Smooth muscle cell (in vitro differentiated cells): ENCODE measurements at regions not wholly inside any gene's neighbourhood (a gene's known extent, or its start where the extent isn't known, plus 50 kb on each side); places are given as distances from the start of the nearest gene placed in this dataset.

Source experiments
- DNase-seq: peaks from one replicate; lab custom pipeline; 2025; ENCODE audit not compliant: unreplicated experiment; lab: John Stamatoyannopoulos, UW
- H2AFZ ChIP-seq: fragments of 200-600 bp; sonication (generic); 2 replicates; pipeline ENCODE4 v1.6.0; 2016; ENCODE audit warnings: antibody characterized with exemption, low read depth, mild to moderate bottlenecking
- H3F3A ChIP-seq: fragments of 200-600 bp; sonication (generic); 2 replicates; pipeline ENCODE4 v1.6.0; 2017; ENCODE audit warnings: antibody characterized with exemption, low read depth
- H3K27ac ChIP-seq: fragments of 200-600 bp; sonication (generic); 2 replicates; pipeline ENCODE4 v1.5.1; 2016; ENCODE audit warnings: low read depth, mild to moderate bottlenecking
- H3K27me3 ChIP-seq: fragments of 200-600 bp; sonication (generic); 2 replicates; pipeline ENCODE4 v1.6.1; 2016; ENCODE audit warnings: low read depth, mild to moderate bottlenecking
- H3K36me3 ChIP-seq: fragments of 200-600 bp; sonication (generic); 2 replicates; pipeline ENCODE4 v1.5.1; 2016; ENCODE audit warnings: low read depth
- H3K4me1 ChIP-seq: fragments of 200-600 bp; sonication (generic); 2 replicates; pipeline ENCODE4 v1.5.1; 2016; ENCODE audit warnings: low read depth
- H3K4me2 ChIP-seq: fragments of 200-600 bp; sonication (generic); 2 replicates; pipeline ENCODE4 v1.6.0; 2016; ENCODE audit warnings: mild to moderate bottlenecking
- H3K4me3 ChIP-seq: fragments of 200-600 bp; sonication (generic); 2 replicates; pipeline ENCODE4 v1.5.1; 2016; ENCODE audit warnings: mild to moderate bottlenecking
- H3K79me2 ChIP-seq: fragments of 200-600 bp; sonication (generic); 2 replicates; pipeline ENCODE4 v1.6.0; 2016; ENCODE audit warnings: low read depth, mild to moderate bottlenecking
- H3K9ac ChIP-seq: fragments of 200-600 bp; sonication (generic); 2 replicates; pipeline ENCODE4 v1.6.0; 2016; ENCODE audit warnings: low read depth
- H3K9me3 ChIP-seq: fragments of 200-600 bp; sonication (generic); replicated peaks from 2 replicates; pipeline ENCODE4 v1.5.1; 2016; ENCODE audit warnings: low read depth
- H4K20me1 ChIP-seq: fragments of 200-600 bp; sonication (generic); 2 replicates; pipeline ENCODE4 v1.6.0; 2016; ENCODE audit warnings: low read depth
- WGBS: methylation state at CpG from one replicate; pipeline ENCODE4 v1.1.7; 2016; ENCODE audit warnings: low lambda C conversion rate; 5-methylcytosine and 5-hydroxymethylcytosine counted together
- TF ChIP-seq, protein P1 (sequence below): fragments of 200-600 bp; sonication (generic); IDR thresholded peaks from 2 replicates; pipeline ENCODE4 v1.5.1; 2017; ENCODE audit warnings: borderline replicate concordance, mild to moderate bottlenecking, antibody characterized with exemption; ENCODE audit not compliant: insufficient read depth, poor library complexity, severe bottlenecking

DNA sequence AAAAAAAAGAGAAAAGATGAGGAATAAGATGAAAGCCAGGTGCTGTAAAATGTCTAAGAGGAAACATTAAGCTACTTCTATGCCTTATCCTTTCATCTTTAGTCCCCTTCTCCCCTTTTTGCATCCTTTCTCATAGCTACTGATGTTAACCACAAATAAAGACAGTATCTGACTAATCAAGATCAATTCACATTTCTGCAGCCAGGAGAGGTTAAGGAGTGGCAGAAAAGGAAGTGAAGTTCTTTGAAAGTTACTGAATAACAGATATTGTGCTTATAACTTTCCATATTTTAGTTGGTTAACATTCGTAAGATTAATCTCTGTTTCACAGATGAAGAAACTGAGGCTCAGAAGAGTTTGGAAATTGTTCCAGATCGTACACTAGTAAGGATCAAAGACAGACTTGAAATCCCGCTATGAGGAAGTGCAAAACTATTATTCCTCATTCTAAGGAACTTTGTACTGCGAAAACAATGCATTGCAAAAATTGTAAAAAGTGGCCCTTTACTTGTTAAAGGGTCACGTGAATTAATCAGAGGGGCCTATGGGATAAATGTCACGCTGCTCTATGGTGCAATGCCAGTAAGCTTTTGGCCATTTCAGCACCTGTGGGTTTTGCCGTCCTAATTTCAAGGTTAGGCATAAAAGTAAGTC, 117.7 kb upstream of the GRM7 start:
- no peak overlapping the region for H2AFZ ChIP-seq
- peaks cover 12% of the 10 kb centered on the region for H3K27me3 ChIP-seq
- no peak overlapping the region for H3K4me3 ChIP-seq
- no peak for DNase-seq
- H3K4me2 ChIP-seq: no peak overlapping the region
- no peak overlapping the region for H3K27ac ChIP-seq
- peaks cover 12% of the 10 kb centered on the region for H3K4me1 ChIP-seq
- no peaks in the 10 kb centered on the region for H3K36me3 ChIP-seq
- H4K20me1 ChIP-seq: no peaks in the 10 kb centered on the region
- TF ChIP-seq, protein P1, sequence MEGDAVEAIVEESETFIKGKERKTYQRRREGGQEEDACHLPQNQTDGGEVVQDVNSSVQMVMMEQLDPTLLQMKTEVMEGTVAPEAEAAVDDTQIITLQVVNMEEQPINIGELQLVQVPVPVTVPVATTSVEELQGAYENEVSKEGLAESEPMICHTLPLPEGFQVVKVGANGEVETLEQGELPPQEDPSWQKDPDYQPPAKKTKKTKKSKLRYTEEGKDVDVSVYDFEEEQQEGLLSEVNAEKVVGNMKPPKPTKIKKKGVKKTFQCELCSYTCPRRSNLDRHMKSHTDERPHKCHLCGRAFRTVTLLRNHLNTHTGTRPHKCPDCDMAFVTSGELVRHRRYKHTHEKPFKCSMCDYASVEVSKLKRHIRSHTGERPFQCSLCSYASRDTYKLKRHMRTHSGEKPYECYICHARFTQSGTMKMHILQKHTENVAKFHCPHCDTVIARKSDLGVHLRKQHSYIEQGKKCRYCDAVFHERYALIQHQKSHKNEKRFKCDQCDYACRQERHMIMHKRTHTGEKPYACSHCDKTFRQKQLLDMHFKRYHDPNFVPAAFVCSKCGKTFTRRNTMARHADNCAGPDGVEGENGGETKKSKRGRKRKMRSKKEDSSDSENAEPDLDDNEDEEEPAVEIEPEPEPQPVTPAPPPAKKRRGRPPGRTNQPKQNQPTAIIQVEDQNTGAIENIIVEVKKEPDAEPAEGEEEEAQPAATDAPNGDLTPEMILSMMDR: no peak
- no peaks in the 10 kb centered on the region for H3K79me2 ChIP-seq
- WGBS: 93% methylated on average over 7 of the region's 7 CpGs
- no peaks in the 10 kb centered on the region for H3F3A ChIP-seq
- H3K9me3 ChIP-seq: no peaks in the 10 kb centered on the region
- no peak overlapping the region for H3K9ac ChIP-seq

DNA sequence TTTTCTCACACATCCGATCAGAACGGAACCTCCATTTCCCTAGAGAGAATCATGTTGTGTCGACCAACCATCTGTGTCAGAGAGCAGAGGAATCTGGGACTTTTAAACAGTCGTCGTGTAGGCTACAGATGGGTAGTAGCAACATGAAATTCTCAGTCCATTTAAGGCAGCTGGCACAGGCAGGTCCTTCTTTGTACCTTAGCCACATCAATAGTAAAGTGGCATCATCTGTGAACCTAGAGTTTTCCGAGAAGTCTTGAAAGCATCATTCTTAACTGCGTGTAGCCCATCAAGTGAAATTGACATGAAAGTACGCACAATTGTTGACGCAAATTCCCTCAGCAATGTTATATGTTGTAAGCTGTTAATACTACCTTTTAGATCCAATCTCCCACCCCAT, 114.5 kb upstream of the GRM7 start:
- TF ChIP-seq, protein P1: no peak
- H3K27ac ChIP-seq: no peak overlapping the region
- H2AFZ ChIP-seq: no peak overlapping the region
- H4K20me1 ChIP-seq: no peaks in the 10 kb centered on the region
- H3K79me2 ChIP-seq: no peaks in the 10 kb centered on the region
- no peaks in the 10 kb centered on the region for H3K9me3 ChIP-seq
- no peak overlapping the region for H3K4me2 ChIP-seq
- H3K36me3 ChIP-seq: no peaks in the 10 kb centered on the region
- DNase-seq: no peak
- no peak overlapping the region for H3K4me3 ChIP-seq
- no peak overlapping the region for H3K9ac ChIP-seq
- H3K27me3 ChIP-seq: no peaks in the 10 kb centered on the region
- no peaks in the 10 kb centered on the region for H3F3A ChIP-seq
- 96% methylated on average over 9 of the region's 9 CpGs for WGBS
- H3K4me1 ChIP-seq: no peaks in the 10 kb centered on the region

- Histone ChIP-seq H2AFZ (no peak overlapping the region), H3K36me3 (no peaks in the 10 kb centered on the region), H3K79me2 (no peaks in the 10 kb centered on the region), H4K20me1 (no peaks in the 10 kb centered on the region), H3K4me1 (no peaks in the 10 kb centered on the region), H3K27ac (no peak overlapping the region), H3K4me3 (no peak overlapping the region), H3K9ac (no peak overlapping the region), H3F3A (no peaks in the 10 kb centered on the region), H3K4me2 (no peak overlapping the region), H3K9me3 (no peaks in the 10 kb centered on the region), H3K27me3 (no peaks in the 10 kb centered on the region)
- TF ChIP-seq, protein P1: no peak
- 92% methylated on average over 4 of the region's 4 CpGs for WGBS
- DNase-seq: no peak
Observed at GRCh38 chr3:6747017-6747416, 113.9 kb upstream of the GRM7 start.

DNA sequence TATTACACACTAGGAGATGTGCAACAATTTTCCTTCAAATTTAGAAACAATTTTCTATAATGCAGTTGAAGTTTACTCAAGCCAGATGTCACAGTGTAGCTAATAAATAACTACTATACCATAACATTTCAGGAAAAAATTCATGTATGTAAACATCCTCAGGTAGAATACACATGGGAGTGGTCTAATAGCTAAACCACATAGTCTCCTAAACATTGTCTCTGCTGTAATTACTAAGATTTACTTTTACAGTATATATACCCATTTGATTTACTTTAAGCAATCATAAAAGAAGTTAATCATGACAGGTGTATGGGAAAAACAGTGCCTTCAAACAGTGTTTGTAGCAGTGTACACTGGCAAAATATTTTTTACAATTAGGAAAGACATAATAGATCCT, 110.1 kb upstream of the GRM7 start:
- Histone ChIP-seq H3F3A (no peaks in the 10 kb centered on the region), H4K20me1 (no peaks in the 10 kb centered on the region), H2AFZ (no peak overlapping the region), H3K27ac (no peak overlapping the region), H3K4me2 (no peak overlapping the region), H3K9ac (no peak overlapping the region), H3K27me3 (no peaks in the 10 kb centered on the region), H3K4me1 (no peaks in the 10 kb centered on the region), H3K4me3 (no peak overlapping the region), H3K9me3 (peaks cover 3% of the 10 kb centered on the region), H3K79me2 (no peaks in the 10 kb centered on the region), H3K36me3 (no peaks in the 10 kb centered on the region)
- no peak for DNase-seq
- TF ChIP-seq, protein P1: no peak
